HepG2 (cell line): ENCODE measurements at regions not wholly inside any gene's neighbourhood (a gene's known extent, or its start where the extent isn't known, plus 50 kb on each side); places are given as distances from the start of the nearest gene placed in this dataset.

Experiments used
- ATAC-seq: fragments of 200-7000 bp; cut with Tn5 transposase; 3 replicates; pipeline ENCODE4 v1.9.1; 2020; ENCODE audit warnings: mild to moderate bottlenecking, moderate library complexity
- BruUV-seq: library from RNA; stranded (reverse); fragments of 400-500 nt; replicated peaks from 2 replicates; lab custom pipeline; 2021; lab: Mats Ljungman, UMichigan
- CTCF ChIA-PET: fragments of 300-600 bp; formaldehyde crosslinking; extraction: SDS; loops from one replicate; lab custom pipeline; 2021; ENCODE audit warnings: low total read pairs, inconsistent platforms, low intra/inter-chr PET ratio; lab: Yijun Ruan, JAX
- POLR2A ChIA-PET: fragments of 350-600 bp; sonication (Branson Sonifier 250); formaldehyde crosslinking; loops from one replicate; lab custom pipeline; 2020; ENCODE audit warnings: antibody characterized with exemption, inconsistent platforms; lab: Yijun Ruan, JAX
- DNase-seq: peaks from one replicate; pipeline ENCODE4 v3.0.0-alpha.2; 2015; ENCODE audit warnings: low spot score
- FAIRE-seq: peaks from 3 replicates; lab custom pipeline; 2011; peaks lifted over from hg19 to GRCh38; lab: Jason Lieb, UNC
- H2AFZ ChIP-seq: one replicate; pipeline ENCODE4 v1.6.1; 2011; ENCODE audit warnings: low read length, inconsistent platforms
- H3K27ac ChIP-seq: fragments of 300-600 bp; 3 replicates; pipeline ENCODE4 v1.8.0; 2011; ENCODE audit warnings: mixed run types, mild to moderate bottlenecking, mixed read lengths, low read length, inconsistent platforms; ENCODE audit not compliant: insufficient read depth; ENCODE audit errors: extremely low read length
- H3K27me3 ChIP-seq, 2 experiments: fragments of 200-600 bp in 1 of 2; 2 replicates in 1 of 2; 3 replicates in 1 of 2; pipeline versions ENCODE4 v1.6.0 to v1.8.0; 2011; ENCODE audit warnings: low read length in 2 of 2, mild to moderate bottlenecking in 2 of 2, moderate library complexity in 2 of 2, inconsistent platforms in 1 of 2; ENCODE audit not compliant: insufficient read depth in 2 of 2, control insufficient read depth in 1 of 2
- H3K36me3 ChIP-seq, 2 experiments: fragments of 200-600 bp in 1 of 2; replicated peaks in 1 of 2; 2 replicates in 1 of 2; 3 replicates in 1 of 2; pipeline versions ENCODE4 v1.5.1 to v1.8.0; 2011; ENCODE audit warnings: low read length in 2 of 2, inconsistent platforms in 1 of 2; ENCODE audit not compliant: insufficient read depth in 2 of 2, control insufficient read depth in 1 of 2
- H3K4me1 ChIP-seq: 2 replicates; pipeline ENCODE4 v1.5.1; 2012; ENCODE audit warnings: low read length, inconsistent platforms; ENCODE audit not compliant: insufficient read depth
- H3K4me2 ChIP-seq: 2 replicates; pipeline ENCODE4 v1.6.0; 2011; ENCODE audit warnings: low read depth, low read length, inconsistent platforms
- H3K4me3 ChIP-seq, 3 experiments: fragments of 200-600 bp in 1 of 3; sonication (generic), shearing (Covaris generic) in 1 of 3; replicated peaks in 1 of 3; 2 replicates each; pipeline ENCODE4 v1.5.1; 2011 to 2016; ENCODE audit warnings: low read length in 3 of 3, inconsistent platforms in 2 of 3, low read depth in 2 of 3, mild to moderate bottlenecking in 2 of 3, control low read depth in 1 of 3, mixed read lengths in 1 of 3; ENCODE audit not compliant: insufficient read depth in 1 of 3
- H3K79me2 ChIP-seq: one replicate; pipeline ENCODE4 v1.6.1; 2011; ENCODE audit warnings: low read length, inconsistent platforms; ENCODE audit not compliant: insufficient read depth
- H3K9ac ChIP-seq: 2 replicates; pipeline ENCODE4 v1.6.0; 2011; ENCODE audit warnings: mild to moderate bottlenecking, low read depth, low read length, inconsistent platforms; ENCODE audit not compliant: insufficient read depth
- H3K9me3 ChIP-seq: 2 replicates; pipeline ENCODE4 v1.5.1; 2012; ENCODE audit warnings: mild to moderate bottlenecking, low read length
- H4K20me1 ChIP-seq: 2 replicates; pipeline ENCODE4 v1.6.0; 2011; ENCODE audit warnings: inconsistent platforms, mild to moderate bottlenecking, low read length, moderate library complexity; ENCODE audit not compliant: insufficient read depth
- AHR ChIP-seq: IDR thresholded peaks from 2 replicates; pipeline ENCODE4 v1.6.1; 2018; ENCODE audit warnings: missing genetic modification reagents, missing compliant biosample characterization
- NFYC ChIP-seq: IDR thresholded peaks from 2 replicates; pipeline ENCODE4 v1.6.1; 2016; ENCODE audit warnings: missing genetic modification reagents, missing compliant biosample characterization
- PHB2 ChIP-seq: fragments of 450-650 bp; IDR thresholded peaks from 2 replicates; pipeline ENCODE4 v1.6.1; 2018; ENCODE audit not compliant: partially characterized antibody
- TARDBP ChIP-seq: sonication (generic); formaldehyde crosslinking; IDR thresholded peaks from 2 replicates; pipeline ENCODE4 v1.8.0; 2022; ENCODE audit warnings: mild to moderate bottlenecking, missing genetic modification reagents
- ZNF484 ChIP-seq: sonication (generic); formaldehyde crosslinking; IDR thresholded peaks from 2 replicates; pipeline ENCODE4 v1.5.1; 2020; ENCODE audit warnings: mild to moderate bottlenecking, low read depth, missing genetic modification reagents, borderline replicate concordance
- ZSCAN12 ChIP-seq: sonication (generic); formaldehyde crosslinking; IDR thresholded peaks from 2 replicates; pipeline ENCODE4 v1.9.0; 2021; ENCODE audit warnings: mild to moderate bottlenecking, missing genetic modification reagents
- WGBS: methylation state at CpG from one replicate; pipeline ENCODE4 v1.1.6; 2017; ENCODE audit warnings: low lambda C conversion rate; 5-methylcytosine and 5-hydroxymethylcytosine counted together
- in situ Hi-C: cut with HindIII; loops from 2 replicates; pipeline ENCODE4 v1.10.0; 2017; ENCODE audit warnings: low pct_unique_long_range_greater_than_20kb; ENCODE audit not compliant: extremely low pct_ligation_motif_present
- intact Hi-C: fragments of 100-400 bp; cut with micrococcal nuclease; formaldehyde crosslinking; loops from one replicate; pipeline ENCODE4 v1.10.0; 2022; ENCODE audit not compliant: unreplicated experiment
- TF ChIP-seq, protein P1 (sequence below): sonication (generic); formaldehyde crosslinking; IDR thresholded peaks from 2 replicates; pipeline ENCODE4 v1.4.0; 2020; ENCODE audit warnings: mild to moderate bottlenecking, missing genetic modification reagents
- TF ChIP-seq, protein P2 (sequence below): sonication (generic); formaldehyde crosslinking; IDR thresholded peaks from 2 replicates; pipeline ENCODE4 v1.8.0; 2022; ENCODE audit warnings: low read depth, missing genetic modification reagents

DNA sequence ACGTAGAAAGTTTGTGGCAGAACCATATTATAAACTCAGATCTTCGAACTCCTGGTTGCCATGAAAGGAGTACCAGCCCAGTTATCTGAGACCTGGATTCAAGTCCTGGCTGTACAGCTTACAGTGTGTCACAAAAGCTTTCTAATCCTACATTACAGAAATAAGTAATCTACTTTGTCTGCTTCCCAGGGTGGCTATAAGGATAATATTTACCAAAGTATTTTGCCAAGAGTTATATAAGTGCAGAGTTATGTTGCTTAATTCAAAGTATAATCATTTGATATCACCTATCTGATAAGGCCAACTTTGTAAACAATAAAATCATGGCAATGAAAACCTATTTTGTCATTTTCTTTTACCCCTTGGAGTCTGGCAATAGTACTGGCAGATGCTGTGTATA, 381.6 kb downstream of the NDFIP2 start:
- in situ Hi-C loops: no loop called here
- H3K27ac ChIP-seq: no peak overlapping the region

DNA sequence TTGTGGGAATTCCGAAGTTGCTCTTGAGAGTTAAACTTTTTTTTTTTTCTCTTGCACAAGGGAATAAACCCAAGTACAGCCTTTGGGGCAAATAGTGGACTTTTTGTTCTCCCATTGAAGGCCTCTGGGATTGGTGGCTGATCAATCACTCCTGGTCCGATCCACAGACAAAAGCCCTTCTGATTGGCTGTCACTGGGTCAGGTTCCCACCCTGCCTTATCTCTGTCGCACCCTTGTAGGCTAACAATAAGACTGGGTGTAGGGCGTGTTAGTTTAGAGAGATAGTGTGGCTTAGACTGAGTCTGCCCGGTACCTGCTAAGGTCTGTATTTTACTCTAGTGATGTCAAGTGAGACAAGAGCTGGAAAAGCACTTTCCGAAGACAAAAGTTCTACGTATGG, 380.8 kb downstream of the NDFIP2 start:
- POLR2A ChIA-PET: no interaction called here
- H3K4me3 ChIP-seq: no peak overlapping the region
- H3K4me1 ChIP-seq: no peaks in the 10 kb centered on the region
- in situ Hi-C loops (no loop called here), intact Hi-C loops (no loop called here)
- H3K9ac ChIP-seq: no peak overlapping the region
- 3% methylated on average over 7 of the region's 7 CpGs for WGBS
- 0 out of 2 replicates have a peak, but pooled peaks have one; percentile 10 for TF ChIP-seq NFYC
- TF ChIP-seq, protein P1, sequence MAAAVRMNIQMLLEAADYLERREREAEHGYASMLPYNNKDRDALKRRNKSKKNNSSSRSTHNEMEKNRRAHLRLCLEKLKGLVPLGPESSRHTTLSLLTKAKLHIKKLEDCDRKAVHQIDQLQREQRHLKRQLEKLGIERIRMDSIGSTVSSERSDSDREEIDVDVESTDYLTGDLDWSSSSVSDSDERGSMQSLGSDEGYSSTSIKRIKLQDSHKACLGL: no peak
- H3K27me3 ChIP-seq: no peaks in the 10 kb centered on the region
- CTCF ChIA-PET: no interaction called here
- no peak overlapping the region for H3K4me2 ChIP-seq
- H3K36me3 ChIP-seq: no peaks in the 10 kb centered on the region
- BruUV-seq: no TSS peak
- FAIRE-seq (no peak), ATAC-seq (peak; percentile 38; the same call in 2 of the 3 replicates), DNase-seq (no peak)
- no peak overlapping the region for H3K27ac ChIP-seq
- no peaks in the 10 kb centered on the region for H3K79me2 ChIP-seq
- peaks cover 15% of the 10 kb centered on the region; the same call in 1 of the 2 replicates for H3K9me3 ChIP-seq
- H2AFZ ChIP-seq: no peak overlapping the region
- H4K20me1 ChIP-seq: no peaks in the 10 kb centered on the region

More for the DNA sequence above, 381.6 kb downstream of the NDFIP2 start:
- no peak overlapping the region for H3K4me3 ChIP-seq
- H3K36me3 ChIP-seq: no peaks in the 10 kb centered on the region
- 0 out of 2 replicates have a peak, but pooled peaks cover 8% of the 10 kb centered on the region for H3K9me3 ChIP-seq
- H3K27me3 ChIP-seq: no peaks in the 10 kb centered on the region
- no peaks in the 10 kb centered on the region for H3K4me1 ChIP-seq
- no peak overlapping the region for H2AFZ ChIP-seq
- no peak for DNase-seq
- ChIA-PET CTCF (no interaction called here), POLR2A (no interaction called here)
- H3K79me2 ChIP-seq: no peaks in the 10 kb centered on the region
- TF ChIP-seq PHB2 (no peak), AHR (CRISPR knock-in tag) (no peak), ZNF484 (CRISPR knock-in tag) (no peak), ZSCAN12 (CRISPR knock-in tag) (no peak), TARDBP (no peak)
- TF ChIP-seq, protein P2, sequence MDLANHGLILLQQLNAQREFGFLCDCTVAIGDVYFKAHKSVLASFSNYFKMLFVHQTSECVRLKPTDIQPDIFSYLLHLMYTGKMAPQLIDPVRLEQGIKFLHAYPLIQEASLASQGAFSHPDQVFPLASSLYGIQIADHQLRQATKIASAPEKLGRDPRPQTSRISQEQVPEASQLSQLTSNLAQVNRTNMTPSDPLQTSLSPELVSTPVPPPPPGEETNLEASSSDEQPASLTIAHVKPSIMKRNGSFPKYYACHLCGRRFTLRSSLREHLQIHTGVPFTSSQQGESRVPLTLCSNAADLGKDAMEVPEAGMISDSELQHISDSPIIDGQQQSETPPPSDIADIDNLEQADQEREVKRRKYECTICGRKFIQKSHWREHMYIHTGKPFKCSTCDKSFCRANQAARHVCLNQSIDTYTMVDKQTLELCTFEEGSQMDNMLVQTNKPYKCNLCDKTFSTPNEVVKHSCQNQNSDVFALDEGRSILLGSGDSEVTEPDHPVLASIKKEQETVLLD (CRISPR knock-in tag): no peak
- H3K4me2 ChIP-seq: no peak overlapping the region
- no peak for FAIRE-seq
- ATAC-seq: no peak
- H3K9ac ChIP-seq: no peak overlapping the region
- no peaks in the 10 kb centered on the region for H4K20me1 ChIP-seq
- no TSS peak for BruUV-seq
- intact Hi-C loops: no loop called here
- 3% methylated on average over 2 of the region's 2 CpGs for WGBS
